ENCODE measurements at regions not wholly inside any gene's neighbourhood (a gene's known extent, or its start where the extent isn't known, plus 50 kb on each side); places are given as distances from the start of the nearest gene placed in this dataset.

GRCh38 chr13:77838271-77838670 is 80.4 kb downstream of the EDNRB start:
- no peak for DNase-seq

GRCh38 chr13:77836423-77836822 is 82.2 kb downstream of the EDNRB start:
- DNase-seq: peak; percentile 97

GRCh38 chr13:77833331-77833863 is 85.2 kb downstream of the EDNRB start:
- peak; percentile 77 for DNase-seq

- DNase-seq: peak; percentile 83
Measured at GRCh38 chr13:77832339-77833100, 86.1 kb downstream of the EDNRB start.

GRCh38 chr13:77831866-77832265 is 86.8 kb downstream of the EDNRB start:
- DNase-seq: peak; percentile 63

GRCh38 chr13:77829963-77830362 is 88.7 kb downstream of the EDNRB start:
- DNase-seq: no peak

GRCh38 chr13:77828799-77829198 is 89.8 kb downstream of the EDNRB start:
- DNase-seq: no peak

- DNase-seq: no peak
Measured at GRCh38 chr13:77827332-77827731, 91.3 kb downstream of the EDNRB start.

- no peak for DNase-seq
Measured at GRCh38 chr13:77820431-77821149, 98.0 kb downstream of the EDNRB start.

GRCh38 chr13:77817521-77817920 is 101.1 kb downstream of the EDNRB start:
- no peak for DNase-seq

- DNase-seq: no peak
Measured at GRCh38 chr13:77815330-77815729, 103.3 kb downstream of the EDNRB start.
